Stimulated activated naive CD8-positive, alpha-beta T cell treated with anti-CD3 and anti-CD28 coated beads, Interleukin-15, Interleukin-2, amounts not matched to agents 100 U/mL and 50 U/mL, for 24 hours (primary cell): ENCODE measurements at regions not wholly inside any gene's neighbourhood (a gene's known extent, or its start where the extent isn't known, plus 50 kb on each side); places are given as distances from the start of the nearest gene placed in this dataset.

ENCODE experiments used
- ATAC-seq: fragments of 150-1000 bp; cut with Tn5 transposase; one replicate; pipeline ENCODE4 v1.10.0; 2021
- DNase-seq: peaks from one replicate; pipeline ENCODE4 v3.0.0; 2021

- no peak for ATAC-seq
- DNase-seq, result no peak
These were observed 131.4 kb upstream of the LINGO1 start for GRCh38 chr15:77764095-77764494.

- DNase-seq, result no peak
- ATAC-seq, result no peak
These were observed 130.1 kb upstream of the LINGO1 start for GRCh38 chr15:77762747-77763355.

DNA sequence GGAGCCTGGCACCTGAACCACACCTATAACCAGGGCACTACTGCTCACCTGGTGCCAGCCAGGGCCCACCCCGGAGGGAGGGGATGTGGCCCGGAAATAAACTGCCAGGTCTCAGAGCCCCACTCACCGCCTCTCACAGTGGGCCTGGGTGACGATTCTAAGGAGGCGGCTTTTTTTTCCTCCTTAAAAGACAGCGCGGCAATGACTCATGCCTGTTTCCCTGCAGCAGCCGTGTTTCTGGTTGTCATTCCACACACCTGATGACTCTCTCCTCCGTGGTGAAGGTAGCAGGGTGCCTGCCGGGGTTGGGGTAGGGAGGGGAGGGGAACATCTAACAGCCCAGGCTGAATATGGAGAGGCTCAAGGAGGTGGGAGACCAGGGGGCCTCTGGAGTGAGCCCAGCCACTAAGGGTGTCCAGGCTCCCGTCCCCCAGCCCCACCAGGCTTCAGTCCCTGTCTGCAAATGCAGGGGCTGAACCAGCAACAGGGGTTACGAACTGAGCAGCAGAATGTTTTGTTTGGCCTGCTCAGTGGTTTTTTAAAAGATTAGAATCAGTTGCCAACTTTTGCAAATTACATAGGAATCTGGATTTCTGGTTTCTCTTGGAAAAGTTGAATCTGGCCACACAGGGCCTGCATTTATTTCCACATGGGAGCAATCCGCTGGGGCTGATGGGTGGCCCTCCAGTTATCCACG, 127.3 kb upstream of the LINGO1 start:
- ATAC-seq, result no peak

DNA sequence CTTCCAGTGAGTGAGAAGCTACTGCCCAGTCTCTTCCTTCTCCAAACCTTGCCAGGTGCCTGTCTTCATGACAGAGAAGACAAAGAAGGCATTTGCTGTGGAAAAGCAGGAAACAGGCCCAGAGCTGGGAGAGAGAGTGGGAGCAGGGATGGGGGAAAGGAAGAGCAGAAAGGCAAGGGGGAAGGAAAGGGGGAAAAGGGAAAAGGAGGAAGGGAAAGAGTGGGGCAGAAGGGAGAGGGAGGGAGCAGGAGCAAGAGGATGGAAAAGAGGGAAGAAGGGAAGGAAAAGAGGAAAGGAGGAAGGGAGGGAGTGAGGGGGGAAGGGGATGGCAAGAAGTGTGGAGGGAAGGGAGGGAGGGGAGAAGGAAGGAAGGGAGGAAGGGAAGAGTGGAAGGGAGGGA, 121.2 kb upstream of the LINGO1 start:
- DNase-seq, result no peak
- ATAC-seq, result no peak

More for the DNA sequence above, 127.3 kb upstream of the LINGO1 start:
- DNase-seq, result no peak

GRCh38 chr15:77753281-77753873, 120.7 kb upstream of the LINGO1 start:
- DNase-seq (peak; percentile 14), ATAC-seq (no peak)

DNA sequence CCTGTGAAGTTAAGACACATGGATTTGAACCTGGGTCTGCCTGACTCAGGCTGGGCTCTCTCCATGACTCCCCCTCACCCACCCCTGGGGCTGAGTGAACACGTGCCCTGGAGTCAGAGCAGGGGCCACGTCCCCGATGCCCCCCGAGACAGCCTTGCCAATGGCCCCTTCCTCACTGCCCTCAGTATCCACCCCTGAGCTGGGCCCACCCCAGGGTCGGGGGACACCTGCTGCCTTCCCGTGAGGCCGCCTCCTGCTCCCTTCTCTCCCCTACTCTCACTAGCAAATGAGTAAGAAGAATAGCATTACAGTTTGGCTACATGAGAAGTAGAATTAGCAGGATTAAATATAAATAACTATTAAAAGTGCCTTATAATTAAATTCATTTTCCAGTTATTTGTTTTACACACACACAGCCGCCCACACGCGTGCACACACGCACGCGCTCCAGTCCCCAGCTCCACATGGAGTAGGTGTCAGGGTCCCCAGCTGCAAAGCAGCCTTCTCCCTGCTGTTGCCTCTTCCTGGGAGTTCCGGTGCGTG, 117.4 kb upstream of the LINGO1 start:
- ATAC-seq (no peak), DNase-seq (no peak)

GRCh38 chr15:77749236-77749997, 116.7 kb upstream of the LINGO1 start:
- DNase-seq (no peak), ATAC-seq (no peak)

GRCh38 chr15:77748078-77749064, 115.7 kb upstream of the LINGO1 start:
- ATAC-seq, result no peak
- no peak for DNase-seq

GRCh38 chr15:77747175-77748077, 114.7 kb upstream of the LINGO1 start:
- no peak for ATAC-seq
- DNase-seq, result no peak

DNA sequence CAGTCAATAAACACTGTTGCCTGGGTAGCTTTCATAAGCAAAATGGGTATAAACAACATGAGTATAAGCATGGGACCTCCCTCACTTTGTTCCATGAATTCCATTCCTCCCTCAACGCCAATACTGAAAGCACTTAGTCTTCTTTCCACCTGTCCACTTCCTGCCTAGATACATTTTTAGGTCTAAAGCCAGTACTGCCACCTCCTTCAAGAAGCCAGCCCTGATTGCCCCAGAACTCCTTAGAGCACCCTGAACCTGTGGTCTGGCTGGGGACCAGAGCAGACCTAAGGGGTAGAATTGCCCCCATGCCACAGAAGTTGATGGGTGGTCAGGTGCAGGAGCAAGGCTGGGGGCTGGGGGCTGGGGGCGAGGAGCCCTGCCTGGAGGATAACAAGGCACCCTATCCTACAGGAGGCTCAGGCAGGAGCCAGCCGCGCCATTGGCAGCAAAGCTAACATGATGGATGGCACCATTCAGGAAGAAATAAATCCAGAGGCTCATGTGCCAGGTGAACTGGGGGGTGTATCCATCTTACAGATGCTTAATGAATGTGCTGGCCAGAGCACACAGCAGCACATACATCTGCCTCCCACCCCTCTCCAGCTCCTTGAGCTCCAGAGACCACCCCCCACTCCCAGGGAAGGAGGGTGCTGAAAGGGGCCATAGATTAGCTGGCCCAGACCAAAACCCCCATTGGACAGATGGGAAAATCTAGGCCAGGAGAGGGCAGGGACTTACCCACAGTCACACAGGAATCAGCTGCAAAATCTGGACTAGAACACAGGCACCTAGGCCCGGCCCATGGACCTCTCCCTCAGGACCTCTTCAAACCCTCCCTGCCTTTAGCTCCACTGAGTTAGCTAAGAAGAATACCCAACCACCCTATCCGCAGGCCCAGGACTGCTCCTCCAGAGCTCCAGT, 113.8 kb upstream of the LINGO1 start:
- DNase-seq, result no peak
- no peak for ATAC-seq

- DNase-seq, result no peak
- no peak for ATAC-seq
These were observed 111.7 kb upstream of the LINGO1 start for GRCh38 chr15:77744398-77744797.

DNA sequence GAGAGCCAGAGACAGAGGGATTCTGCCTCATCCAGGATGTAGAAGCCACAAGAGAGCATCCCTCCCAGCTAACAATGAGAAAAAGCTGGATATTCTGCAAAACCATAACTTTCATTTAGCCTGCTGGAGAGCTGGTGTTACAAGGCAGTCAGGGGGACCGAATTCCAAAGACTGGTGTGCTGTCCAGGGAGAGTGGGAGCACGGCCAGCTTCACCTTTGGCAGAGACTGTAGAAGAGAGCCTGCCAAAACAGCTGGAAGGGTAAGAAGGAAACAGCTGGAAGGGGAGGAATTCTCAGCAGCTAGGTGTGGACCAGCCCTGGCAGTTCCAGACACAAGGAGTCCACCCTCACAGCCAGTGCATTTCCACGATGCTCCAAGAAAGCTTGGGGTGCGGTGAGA, 109.9 kb upstream of the LINGO1 start:
- no peak for DNase-seq
- no peak for ATAC-seq

DNA sequence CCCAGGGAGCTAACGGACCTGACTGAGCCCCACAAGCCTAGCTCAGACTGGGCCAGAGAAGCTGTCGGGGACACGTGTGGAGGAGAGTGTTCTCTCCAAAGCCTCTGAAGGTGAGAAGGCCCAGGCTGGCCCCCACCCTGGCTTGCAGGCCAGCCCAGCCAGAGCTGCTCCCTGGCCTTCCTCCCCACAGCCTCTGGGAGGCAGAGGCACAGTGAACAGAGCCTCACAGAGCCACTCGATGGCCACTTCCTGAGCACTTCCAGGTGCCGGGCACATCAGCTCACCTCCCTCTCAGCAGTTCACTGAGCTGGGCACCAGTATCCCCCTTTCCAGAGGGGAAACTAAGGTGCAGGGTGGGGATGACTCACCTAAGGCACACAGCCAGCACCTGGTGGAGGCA, 109.4 kb upstream of the LINGO1 start:
- ATAC-seq (no peak), DNase-seq (no peak)

DNA sequence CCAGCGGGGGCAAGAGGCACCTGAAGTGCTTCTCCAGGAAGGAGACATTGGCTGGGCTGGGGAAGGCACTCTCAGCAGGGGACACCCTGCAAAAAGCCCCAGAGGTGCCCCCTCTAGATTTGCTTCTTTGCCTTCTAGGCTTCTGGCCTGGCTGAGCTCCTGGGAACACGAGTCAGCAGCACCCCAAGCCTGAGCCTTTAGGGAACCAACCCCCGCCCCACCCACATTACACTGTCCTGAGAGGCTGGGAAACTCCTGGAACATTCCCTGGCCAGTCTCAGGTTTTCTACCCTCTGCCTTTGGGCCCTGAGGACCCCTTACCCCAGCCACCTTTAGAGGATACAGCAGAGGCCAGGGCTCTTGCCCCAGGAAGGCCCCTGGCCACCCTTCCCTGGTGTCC, 108.4 kb upstream of the LINGO1 start:
- DNase-seq (no peak), ATAC-seq (no peak)

GRCh38 chr15:77739591-77740378, 107.1 kb upstream of the LINGO1 start:
- no peak for DNase-seq
- no peak for ATAC-seq

DNA sequence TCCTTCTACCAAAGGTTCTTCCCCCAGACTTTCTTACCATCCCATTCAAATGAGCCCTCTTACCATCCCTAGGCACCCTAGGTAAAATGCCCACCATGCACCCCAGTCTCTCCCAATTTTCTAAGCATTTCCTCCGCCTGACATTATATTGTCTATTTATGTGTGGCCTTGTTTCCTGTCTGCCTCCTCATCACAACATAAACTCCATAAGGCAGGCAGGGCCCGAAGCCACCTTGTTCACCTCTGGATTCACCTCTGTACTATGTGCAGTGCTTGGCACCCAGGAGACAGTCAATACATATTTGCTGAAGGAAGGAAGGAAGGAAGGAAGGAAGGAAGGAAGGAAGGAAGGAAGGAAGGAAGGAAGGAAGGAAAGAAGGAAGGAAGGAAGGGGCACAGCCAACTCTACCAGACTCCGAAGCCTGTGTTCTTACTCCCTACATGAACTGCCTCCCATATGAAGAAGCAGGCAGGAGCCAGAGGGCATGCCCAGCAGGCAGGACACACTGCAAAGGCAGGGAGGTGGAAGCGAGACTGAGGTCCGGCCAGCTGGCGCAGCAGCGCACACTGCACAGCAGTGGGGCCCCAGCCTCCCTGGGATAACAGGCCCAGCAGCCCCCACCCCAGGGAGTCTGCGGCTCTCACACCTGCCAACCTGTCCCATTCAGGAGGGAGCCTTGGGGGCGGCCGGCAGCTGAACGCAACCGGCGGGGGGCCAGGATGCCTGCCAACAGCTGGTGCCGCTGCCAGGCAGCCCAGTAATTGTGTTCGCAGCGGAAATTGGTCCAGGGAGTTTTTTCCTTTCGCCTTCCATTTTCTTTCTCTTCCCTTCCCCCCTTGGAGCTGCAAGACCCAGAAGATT, 106.0 kb upstream of the LINGO1 start:
- ATAC-seq (no peak), DNase-seq (no peak)

GRCh38 chr15:77738038-77738370, 105.3 kb upstream of the LINGO1 start:
- DNase-seq, result no peak
- ATAC-seq, result no peak
